ENCODE measurements at regions not wholly inside any gene's neighbourhood (a gene's known extent, or its start where the extent isn't known, plus 50 kb on each side); places are given as distances from the start of the nearest gene placed in this dataset.

DNA sequence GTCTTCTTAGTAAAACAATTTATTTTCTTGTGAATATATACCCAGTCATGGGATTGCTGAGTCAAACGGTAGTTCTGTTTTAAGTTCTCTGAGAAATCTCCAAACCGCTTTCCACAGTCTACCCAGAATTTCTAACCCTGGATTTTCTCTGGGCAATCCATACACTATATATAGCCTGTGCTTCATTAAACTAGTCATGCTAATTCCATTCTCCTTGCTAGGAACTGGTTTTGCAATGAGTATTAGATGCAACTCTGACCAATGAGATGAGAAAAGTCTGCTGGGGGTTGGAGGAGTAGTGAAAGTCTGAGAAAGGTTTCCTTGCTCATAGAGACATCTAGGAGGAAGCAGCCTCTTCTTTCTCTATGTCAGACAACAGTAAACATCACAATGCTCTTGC is 196.1 kb upstream of the CDKN3 start:
- intact Hi-C loops (cut with micrococcal nuclease), result no loop called here
- no peak for DNase-seq
- Histone ChIP-seq H2AFZ (ENCODE audit: insufficient read depth, low read depth, low read length, poor library complexity, severe bottlenecking) (no peak overlapping the region), H3K36me3 (replicated peaks in 1 of 2; ENCODE audit: control insufficient read depth in 1 of 2, insufficient read depth in 2 of 2, low read length in 2 of 2) (no peaks in the 10 kb centered on the region), H3K4me2 (replicated peaks; ENCODE audit: extremely low read depth, low read length, poor library complexity, severe bottlenecking) (no peak overlapping the region), H3K9me3 (replicated peaks in 1 of 2; ENCODE audit: control insufficient read depth in 1 of 2, insufficient read depth in 1 of 2, low read length in 2 of 2) (peaks cover 0 to 4% of the 10 kb centered on the region in 2 donors), H3K27me3 (ENCODE audit: control insufficient read depth in 2 of 2, insufficient read depth in 2 of 2, low read length in 2 of 2) (no peaks in the 10 kb centered on the region), H3K27ac (ENCODE audit: low read depth in 1 of 2, low read length in 2 of 2) (no peak overlapping the region), H3K79me2 (ENCODE audit: insufficient read depth, low read length) (no peaks in the 10 kb centered on the region), H4K20me1 (ENCODE audit: insufficient read depth, low read length) (no peaks in the 10 kb centered on the region), H3K9ac (ENCODE audit: insufficient read depth, low read length, poor library complexity, severe bottlenecking) (no peak overlapping the region), H3K4me3 (replicated peaks in 1 of 3; ENCODE audit: low read depth in 2 of 3, low read length in 3 of 3) (no peak overlapping the region), H3K4me1 (ENCODE audit: control insufficient read depth in 1 of 2, insufficient read depth in 2 of 2, low read length in 2 of 2) (no peaks in the 10 kb centered on the region)
- no peak overlapping the region for H3K4me3 Mint-ChIP-seq
- no CpG with 5 or more reads among the region's 2 CpGs for whole genome bisulfite sequencing (ENCODE audit: insufficient coverage)
- H3K27ac Mint-ChIP-seq, result no peak overlapping the region
- H3K9me3 Mint-ChIP-seq, result peaks cover 2 to 26% (median 11%) of the 10 kb centered on the region in 7 donors
- peaks cover 0 to 3% (median 1%) of the 10 kb centered on the region in 3 donors for H3K27me3 Mint-ChIP-seq (ENCODE audit: low read depth in 3 of 3)
- H3K4me1 Mint-ChIP-seq, result no peaks in the 10 kb centered on the region
- H3K36me3 Mint-ChIP-seq, result no peaks in the 10 kb centered on the region
- no peak for TF ChIP-seq CTCF (IDR thresholded peaks at IDR 0.05)

DNA sequence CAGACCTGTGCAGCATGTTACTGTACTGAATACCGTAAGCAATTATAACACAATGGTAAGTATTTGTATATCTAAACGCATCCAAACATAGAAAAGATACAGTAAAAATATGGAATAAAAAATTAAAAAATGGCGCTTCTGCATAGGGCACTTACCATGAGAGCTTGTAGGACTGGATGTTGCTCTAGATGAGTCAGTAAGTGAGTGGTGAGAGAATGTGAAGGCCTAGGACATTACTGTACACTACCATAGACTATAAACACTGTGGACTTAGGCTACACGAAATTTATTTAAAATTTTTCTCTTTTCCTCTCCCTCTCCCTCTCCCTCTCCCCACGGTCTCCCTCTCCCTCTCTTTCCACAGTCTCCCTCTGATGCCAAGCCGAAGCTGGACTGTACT is 194.5 kb upstream of the CDKN3 start:
- Histone ChIP-seq H3K27me3 (ENCODE audit: control insufficient read depth in 2 of 2, insufficient read depth in 2 of 2, low read length in 2 of 2) (no peaks in the 10 kb centered on the region), H3K27ac (ENCODE audit: low read depth in 1 of 2, low read length in 2 of 2) (no peak overlapping the region), H3K4me1 (ENCODE audit: control insufficient read depth in 1 of 2, insufficient read depth in 2 of 2, low read length in 2 of 2) (no peaks in the 10 kb centered on the region), H2AFZ (ENCODE audit: insufficient read depth, low read depth, low read length, poor library complexity, severe bottlenecking) (no peak overlapping the region), H4K20me1 (ENCODE audit: insufficient read depth, low read length) (no peaks in the 10 kb centered on the region), H3K4me3 (replicated peaks in 1 of 3; ENCODE audit: low read depth in 2 of 3, low read length in 3 of 3) (no peak overlapping the region), H3K9me3 (replicated peaks in 1 of 2; ENCODE audit: control insufficient read depth in 1 of 2, insufficient read depth in 1 of 2, low read length in 2 of 2) (peaks cover 0 to 4% of the 10 kb centered on the region in 2 donors), H3K36me3 (replicated peaks in 1 of 2; ENCODE audit: control insufficient read depth in 1 of 2, insufficient read depth in 2 of 2, low read length in 2 of 2) (no peaks in the 10 kb centered on the region), H3K9ac (ENCODE audit: insufficient read depth, low read length, poor library complexity, severe bottlenecking) (no peak overlapping the region), H3K79me2 (ENCODE audit: insufficient read depth, low read length) (no peaks in the 10 kb centered on the region), H3K4me2 (replicated peaks; ENCODE audit: extremely low read depth, low read length, poor library complexity, severe bottlenecking) (no peak overlapping the region)
- Mint-ChIP-seq H3K9me3 (peaks cover 2 to 23% (median 11%) of the 10 kb centered on the region in 7 donors), H3K4me1 (no peaks in the 10 kb centered on the region), H3K4me3 (no peak overlapping the region), H3K36me3 (no peaks in the 10 kb centered on the region), H3K27ac (no peak overlapping the region), H3K27me3 (ENCODE audit: low read depth in 3 of 3) (peaks cover 0 to 3% (median under 1%) of the 10 kb centered on the region in 3 donors)
- intact Hi-C loops (cut with micrococcal nuclease), result no loop called here
- no peak for DNase-seq
- TF ChIP-seq CTCF (IDR thresholded peaks at IDR 0.05), result no peak
- no CpG with 5 or more reads among the region's 6 CpGs for WGBS (ENCODE audit: insufficient coverage)

Data from CD14-positive monocyte (primary cell).